T-helper 2 cell treated with Interferon-gamma antibody and Interleukin-4, amounts not matched to agents 5 μg/mL and 100 μg/mL, for 36 hours (primary cell): ENCODE measurements at regions not wholly inside any gene's neighbourhood (a gene's known extent, or its start where the extent isn't known, plus 50 kb on each side); places are given as distances from the start of the nearest gene placed in this dataset.

Experiments used
- DNase-seq: peaks from one replicate; pipeline ENCODE4 v3.0.0; 2021; ENCODE audit warnings: low spot score
- H3K27ac Mint-ChIP-seq: one replicate; pipeline ENCODE4 v1.8.0; 2021; ENCODE audit warnings: mild to moderate bottlenecking, mixed read lengths
- H3K27me3 Mint-ChIP-seq: one replicate; pipeline ENCODE4 v1.8.0; 2021; ENCODE audit warnings: low read depth, mixed read lengths
- H3K36me3 Mint-ChIP-seq: one replicate; pipeline ENCODE4 v1.8.0; 2021; ENCODE audit warnings: low read depth, mixed read lengths
- H3K4me1 Mint-ChIP-seq: one replicate; pipeline ENCODE4 v1.8.0; 2021; ENCODE audit warnings: low read depth, mixed read lengths
- H3K4me3 Mint-ChIP-seq: one replicate; pipeline ENCODE4 v1.8.0; 2022; ENCODE audit warnings: mild to moderate bottlenecking, moderate library complexity, mixed read lengths
- H3K9me3 Mint-ChIP-seq: one replicate; pipeline ENCODE4 v1.8.0; 2021; ENCODE audit warnings: mixed read lengths

DNA sequence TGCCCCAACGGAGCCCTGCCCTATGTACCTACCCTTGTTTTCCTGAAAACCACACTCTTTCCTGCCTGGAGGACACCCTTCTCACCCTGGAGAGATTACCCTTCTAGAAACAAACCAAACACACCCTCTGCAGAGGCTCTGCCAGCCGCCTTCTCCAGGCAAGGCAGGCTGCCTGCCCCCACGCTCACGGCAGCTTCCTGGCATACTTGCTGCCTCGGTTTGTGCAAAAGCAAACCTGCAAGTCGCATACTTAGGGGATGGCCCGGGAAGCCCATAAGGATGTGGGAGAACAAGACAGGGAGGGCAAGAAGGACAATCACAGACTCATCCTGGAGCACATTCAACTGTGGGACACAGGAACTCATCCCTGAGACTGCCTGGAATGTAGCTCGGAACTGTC lies 154.0 kb upstream of the DIO3 start:
- no peak overlapping the region for H3K4me3 Mint-ChIP-seq
- no peaks in the 10 kb centered on the region for H3K9me3 Mint-ChIP-seq
- peaks cover 2% of the 10 kb centered on the region for H3K27me3 Mint-ChIP-seq
- no peak for DNase-seq
- H3K27ac Mint-ChIP-seq = no peak overlapping the region
- no peaks in the 10 kb centered on the region for H3K4me1 Mint-ChIP-seq
- H3K36me3 Mint-ChIP-seq = no peaks in the 10 kb centered on the region

DNA sequence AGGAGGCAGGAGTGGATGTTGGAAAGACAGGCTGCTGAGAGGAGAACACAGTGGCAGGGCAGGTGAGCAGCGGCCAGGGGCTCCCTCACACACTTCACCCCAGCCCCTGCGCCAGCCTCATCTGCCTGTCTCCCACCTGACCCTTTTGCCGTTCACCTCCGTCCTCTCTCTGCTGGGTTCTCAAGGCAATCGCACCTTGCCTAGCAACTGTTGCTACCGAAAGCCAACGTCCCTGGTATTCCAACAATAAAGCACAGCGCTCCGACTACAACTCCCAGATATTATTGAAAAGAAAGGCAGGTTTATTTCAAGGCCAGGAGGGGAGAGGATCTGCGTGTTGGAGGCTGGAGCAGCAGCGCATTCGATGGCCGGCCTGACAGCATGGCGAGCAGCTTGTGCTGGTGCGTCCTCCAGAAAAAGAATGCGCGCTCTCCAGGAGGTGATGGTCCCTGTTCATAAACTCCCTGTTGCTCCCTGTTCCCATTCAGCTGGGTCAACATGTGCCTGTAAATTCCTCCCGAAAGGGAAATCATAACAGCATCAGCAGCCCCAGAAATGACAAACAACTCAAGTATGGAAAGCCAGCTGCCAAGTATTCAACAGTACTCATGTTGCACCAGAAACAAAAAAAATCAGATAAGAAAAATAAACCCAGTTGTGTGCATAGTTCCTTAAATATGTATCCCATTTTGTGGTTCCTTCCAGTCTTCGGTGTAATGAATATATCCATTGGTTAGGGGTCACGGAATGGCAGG lies 153.0 kb upstream of the DIO3 start:
- no peak overlapping the region for H3K4me3 Mint-ChIP-seq
- no peak for DNase-seq
- H3K27me3 Mint-ChIP-seq = peaks cover 9% of the 10 kb centered on the region
- H3K36me3 Mint-ChIP-seq = no peaks in the 10 kb centered on the region
- no peaks in the 10 kb centered on the region for H3K9me3 Mint-ChIP-seq
- H3K27ac Mint-ChIP-seq = no peak overlapping the region
- no peaks in the 10 kb centered on the region for H3K4me1 Mint-ChIP-seq

DNA sequence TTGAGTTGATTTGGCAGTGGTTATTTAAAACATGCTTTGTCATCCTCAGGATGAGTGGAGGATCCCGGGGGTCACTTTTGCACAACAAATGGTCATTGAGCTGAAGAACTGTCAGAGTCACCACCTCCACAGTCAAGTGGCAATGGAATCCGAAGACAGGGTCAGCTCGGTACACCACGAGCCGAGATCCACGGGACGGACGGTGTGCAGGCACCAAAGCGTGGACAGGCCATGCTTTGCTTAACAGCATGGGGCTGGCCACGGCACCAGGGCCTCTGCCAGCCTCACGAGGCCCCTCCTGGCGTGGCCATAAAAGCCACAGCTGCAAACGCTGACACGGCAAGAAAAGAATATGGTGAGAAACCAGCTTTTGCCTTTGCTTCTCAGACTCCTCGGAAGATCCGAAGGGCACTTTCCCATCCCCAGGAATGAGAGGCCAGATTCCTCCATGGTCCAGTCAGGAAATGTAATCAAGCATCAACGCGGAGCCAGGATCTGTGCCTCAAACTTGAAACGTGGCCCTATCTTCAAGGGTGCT lies 152.2 kb upstream of the DIO3 start:
- Mint-ChIP-seq H3K4me3 (no peak overlapping the region), H3K36me3 (no peaks in the 10 kb centered on the region), H3K9me3 (no peaks in the 10 kb centered on the region), H3K27ac (no peak overlapping the region), H3K4me1 (no peaks in the 10 kb centered on the region), H3K27me3 (peaks cover 9% of the 10 kb centered on the region)
- DNase-seq = no peak

DNA sequence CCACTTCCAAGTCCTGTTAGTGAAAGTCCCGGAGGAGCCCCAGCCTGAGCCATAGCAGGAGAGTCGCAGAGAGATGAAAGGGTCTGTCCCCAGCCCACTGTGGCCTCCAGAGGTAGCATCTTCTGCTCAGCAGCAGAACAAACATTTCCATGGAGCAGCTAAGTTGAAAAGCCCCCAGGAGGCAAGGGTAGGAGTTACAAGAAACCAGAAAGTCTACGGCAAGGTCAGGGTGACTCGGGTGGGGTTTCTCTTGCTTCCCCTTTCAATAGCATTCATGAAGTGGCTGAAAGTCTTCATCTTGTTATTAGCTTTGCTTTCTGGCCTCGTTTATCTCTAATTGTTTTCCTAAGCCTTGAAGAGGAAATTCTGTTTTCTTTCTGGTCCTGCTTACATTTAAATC lies 151.2 kb upstream of the DIO3 start:
- no peaks in the 10 kb centered on the region for H3K9me3 Mint-ChIP-seq
- H3K4me1 Mint-ChIP-seq = no peaks in the 10 kb centered on the region
- peaks cover 9% of the 10 kb centered on the region for H3K27me3 Mint-ChIP-seq
- H3K36me3 Mint-ChIP-seq = no peaks in the 10 kb centered on the region
- H3K4me3 Mint-ChIP-seq = no peak overlapping the region
- no peak overlapping the region for H3K27ac Mint-ChIP-seq
- no peak for DNase-seq

DNA sequence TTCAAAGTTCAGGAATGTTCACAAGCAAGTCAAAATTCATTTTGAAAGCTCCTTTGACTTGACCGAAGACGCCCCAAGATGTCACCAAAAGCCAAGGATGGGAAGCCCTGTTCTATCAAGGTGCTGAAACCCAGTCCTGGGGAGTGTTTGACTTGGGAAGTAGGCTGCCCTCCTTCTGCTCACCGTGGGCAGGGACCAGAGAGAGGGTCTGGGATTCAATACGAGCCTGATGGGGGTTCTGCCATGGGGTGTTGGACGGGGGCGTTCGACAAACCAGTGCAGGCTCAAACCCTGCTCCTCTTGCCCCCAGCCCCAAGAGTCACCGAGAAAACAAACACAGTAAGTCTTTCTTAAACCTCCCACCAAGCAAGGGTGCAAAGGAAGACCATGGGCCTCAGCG lies 150.1 kb upstream of the DIO3 start:
- Mint-ChIP-seq H3K27me3 (peaks cover 9% of the 10 kb centered on the region), H3K9me3 (no peaks in the 10 kb centered on the region), H3K4me3 (no peak overlapping the region), H3K4me1 (no peaks in the 10 kb centered on the region), H3K36me3 (no peaks in the 10 kb centered on the region), H3K27ac (no peak overlapping the region)
- DNase-seq = no peak

DNA sequence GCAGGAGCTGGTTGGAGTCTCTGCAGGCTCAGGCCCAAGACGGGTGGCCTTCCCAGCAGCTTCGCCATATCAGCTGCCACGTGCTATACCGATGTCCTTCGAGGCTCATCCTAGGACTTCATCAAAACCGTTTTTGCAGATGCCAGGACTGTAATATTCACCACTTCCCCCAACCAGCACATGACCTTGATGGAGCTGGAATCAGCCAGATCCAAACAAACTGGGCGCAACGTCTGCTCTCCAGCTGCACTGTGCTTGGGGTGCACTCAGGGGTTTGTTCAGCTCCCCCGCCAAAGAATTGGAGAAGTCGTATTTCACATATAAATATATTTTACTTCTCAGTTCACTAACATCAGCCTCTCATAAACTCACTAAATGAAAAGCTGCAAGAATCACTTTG lies 149.5 kb upstream of the DIO3 start:
- H3K4me1 Mint-ChIP-seq = no peaks in the 10 kb centered on the region
- no peak for DNase-seq
- H3K27me3 Mint-ChIP-seq = peaks cover 14% of the 10 kb centered on the region
- H3K36me3 Mint-ChIP-seq = no peaks in the 10 kb centered on the region
- no peaks in the 10 kb centered on the region for H3K9me3 Mint-ChIP-seq
- no peak overlapping the region for H3K4me3 Mint-ChIP-seq
- no peak overlapping the region for H3K27ac Mint-ChIP-seq

DNA sequence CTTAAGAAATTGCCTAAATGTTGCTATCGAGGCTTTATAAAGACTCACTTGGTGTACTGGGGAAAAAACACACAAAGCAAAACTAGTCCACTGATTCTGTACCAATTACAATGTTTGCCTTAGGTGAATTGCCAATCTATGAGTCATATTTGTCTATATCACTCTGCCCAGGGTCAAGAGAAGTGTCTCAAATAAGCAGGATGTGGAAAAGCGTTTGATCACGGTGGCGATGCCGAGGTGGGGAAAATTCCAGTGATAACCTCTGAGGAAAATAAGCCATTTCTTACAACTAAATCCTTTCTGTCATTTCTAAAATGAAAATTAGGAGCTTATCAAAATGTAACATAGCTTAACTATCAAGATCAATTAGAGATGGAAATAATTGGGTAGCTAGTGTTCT lies 148.6 kb upstream of the DIO3 start:
- Mint-ChIP-seq H3K4me1 (no peaks in the 10 kb centered on the region), H3K27me3 (peaks cover 18% of the 10 kb centered on the region), H3K36me3 (no peaks in the 10 kb centered on the region), H3K4me3 (no peak overlapping the region), H3K27ac (no peak overlapping the region), H3K9me3 (no peaks in the 10 kb centered on the region)
- DNase-seq = no peak

DNA sequence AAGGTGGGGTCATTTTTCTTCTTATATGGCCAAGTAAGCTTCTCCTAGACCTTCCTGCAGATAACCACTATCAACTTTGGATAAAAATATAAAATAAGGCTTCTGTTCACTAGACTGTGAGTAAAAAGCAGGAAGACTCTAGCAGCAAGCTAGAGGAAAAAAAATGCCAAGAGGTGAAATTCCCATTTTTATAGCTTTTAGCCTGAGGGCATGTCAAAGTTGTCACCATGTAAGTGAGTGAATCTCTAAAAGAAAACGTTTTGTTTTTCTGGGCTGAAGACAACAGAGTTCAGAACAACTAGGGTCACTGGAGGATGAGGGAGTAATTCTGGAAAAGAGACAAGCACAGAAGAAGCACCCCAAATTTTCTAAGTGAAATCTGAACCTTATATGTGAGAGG lies 143.9 kb upstream of the DIO3 start:
- Mint-ChIP-seq H3K27ac (no peak overlapping the region), H3K9me3 (no peaks in the 10 kb centered on the region), H3K27me3 (peaks cover 44% of the 10 kb centered on the region), H3K4me3 (no peak overlapping the region), H3K36me3 (no peaks in the 10 kb centered on the region), H3K4me1 (no peaks in the 10 kb centered on the region)
- DNase-seq = no peak

DNA sequence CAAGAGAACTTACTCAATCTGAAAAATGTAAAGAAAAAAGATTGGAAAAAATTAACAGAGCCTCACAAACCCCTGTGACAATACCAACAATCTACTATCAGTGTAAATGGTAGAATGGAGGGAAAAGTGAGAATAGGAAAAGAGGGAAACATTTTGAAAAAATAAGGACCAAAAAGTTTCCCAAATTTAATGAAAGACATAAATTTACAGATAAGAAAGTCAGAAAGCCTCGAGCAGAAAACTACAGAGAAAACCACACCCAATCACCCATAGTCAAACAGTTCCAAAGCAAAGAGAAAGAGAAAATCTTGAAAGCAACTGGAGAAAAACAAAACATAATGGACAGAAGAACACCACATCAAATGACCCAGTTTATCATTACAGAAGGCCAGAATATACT lies 142.7 kb upstream of the DIO3 start:
- Mint-ChIP-seq H3K36me3 (no peaks in the 10 kb centered on the region), H3K4me1 (no peaks in the 10 kb centered on the region), H3K27ac (no peak overlapping the region), H3K27me3 (peaks cover 42% of the 10 kb centered on the region), H3K9me3 (no peaks in the 10 kb centered on the region), H3K4me3 (no peak overlapping the region)
- no peak for DNase-seq

DNA sequence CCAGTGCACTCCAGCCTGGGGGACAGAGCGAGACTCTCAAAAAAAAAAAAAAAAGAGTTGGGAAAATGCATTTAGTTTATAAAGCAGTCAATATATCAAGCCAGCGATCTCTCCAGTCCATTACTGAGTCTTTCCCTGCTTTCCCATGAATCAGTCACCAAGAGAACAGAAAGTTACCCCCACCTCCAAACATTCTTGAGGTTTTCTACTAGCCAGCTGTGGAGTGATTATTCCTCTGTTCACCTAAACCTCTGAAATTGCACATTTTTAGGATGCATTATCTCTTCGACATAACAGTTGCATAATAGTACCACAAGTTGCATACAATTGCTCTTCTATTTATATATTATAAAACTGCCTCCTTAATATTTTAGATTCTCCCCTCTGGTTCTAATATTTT lies 134.8 kb upstream of the DIO3 start:
- Mint-ChIP-seq H3K36me3 (no peaks in the 10 kb centered on the region), H3K9me3 (no peaks in the 10 kb centered on the region), H3K4me3 (no peak overlapping the region), H3K4me1 (no peaks in the 10 kb centered on the region), H3K27ac (no peak overlapping the region), H3K27me3 (peaks cover 31% of the 10 kb centered on the region)
- DNase-seq = no peak

DNA sequence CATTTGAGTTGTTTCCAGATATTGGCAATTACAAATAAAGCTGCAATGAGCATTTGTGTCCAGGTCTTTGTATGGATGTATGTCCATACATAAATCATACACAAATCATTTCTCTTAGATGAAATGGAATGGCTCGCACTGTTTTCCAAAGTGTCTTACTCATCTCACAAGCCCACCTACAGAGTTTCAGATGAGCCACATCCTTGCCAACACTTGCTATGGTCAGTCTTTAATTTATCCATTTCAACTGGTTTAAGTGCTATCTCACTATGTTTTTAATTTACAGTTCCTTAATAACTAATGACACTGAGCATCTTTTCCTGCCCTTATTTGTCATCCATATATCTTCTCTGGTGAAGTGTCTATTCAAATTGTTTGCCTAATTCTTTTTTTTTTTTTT lies 132.9 kb upstream of the DIO3 start:
- Mint-ChIP-seq H3K27me3 (peaks cover 36% of the 10 kb centered on the region), H3K9me3 (no peaks in the 10 kb centered on the region), H3K4me3 (no peak overlapping the region), H3K4me1 (no peaks in the 10 kb centered on the region), H3K36me3 (no peaks in the 10 kb centered on the region), H3K27ac (no peak overlapping the region)
- DNase-seq = no peak

DNA sequence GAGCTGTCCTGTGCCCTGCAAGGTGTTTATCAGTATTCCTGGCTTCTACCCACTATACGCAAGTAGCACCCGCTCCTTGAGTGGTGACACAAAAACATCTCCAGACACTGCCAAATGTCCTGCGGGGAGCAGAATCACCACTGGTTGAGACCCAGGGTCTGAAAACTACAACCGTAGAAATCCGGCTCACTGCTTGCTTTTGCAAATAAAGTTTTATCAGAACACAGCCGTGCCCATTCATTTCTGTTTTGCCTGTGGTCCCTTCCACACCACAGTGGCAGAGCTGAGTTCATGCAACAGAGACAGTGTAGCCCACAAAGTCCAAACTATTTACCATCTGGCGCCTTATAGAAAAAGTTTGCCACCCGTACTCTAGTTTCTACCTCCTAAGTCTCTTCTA lies 125.7 kb upstream of the DIO3 start:
- H3K36me3 Mint-ChIP-seq = no peaks in the 10 kb centered on the region
- no peaks in the 10 kb centered on the region for H3K9me3 Mint-ChIP-seq
- peaks cover 64% of the 10 kb centered on the region for H3K27me3 Mint-ChIP-seq
- H3K4me3 Mint-ChIP-seq = no peak overlapping the region
- no peak overlapping the region for H3K27ac Mint-ChIP-seq
- no peaks in the 10 kb centered on the region for H3K4me1 Mint-ChIP-seq
- no peak for DNase-seq

DNA sequence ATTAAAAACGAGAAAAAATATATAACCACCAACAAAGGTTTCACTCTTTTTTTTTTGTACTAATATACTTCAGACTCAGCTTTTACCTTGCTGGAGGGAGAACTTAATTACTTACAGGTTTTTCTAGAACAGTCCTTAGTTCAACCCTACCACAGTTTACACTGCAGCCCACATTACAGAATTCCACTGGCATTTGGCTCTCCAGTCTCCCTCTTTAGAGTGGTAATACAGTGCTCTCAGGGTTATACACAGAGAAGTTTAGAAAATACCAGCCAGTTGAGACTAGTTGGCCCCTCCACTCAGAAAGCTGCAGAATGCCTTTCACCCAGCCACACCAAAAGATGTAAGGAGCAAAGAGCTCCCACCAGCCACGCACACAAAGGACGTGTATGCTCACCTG lies 122.3 kb upstream of the DIO3 start:
- Mint-ChIP-seq H3K36me3 (no peaks in the 10 kb centered on the region), H3K27me3 (peaks cover 72% of the 10 kb centered on the region), H3K9me3 (no peaks in the 10 kb centered on the region), H3K4me3 (no peak overlapping the region), H3K27ac (no peak overlapping the region), H3K4me1 (peaks cover 13% of the 10 kb centered on the region)
- no peak for DNase-seq

DNA sequence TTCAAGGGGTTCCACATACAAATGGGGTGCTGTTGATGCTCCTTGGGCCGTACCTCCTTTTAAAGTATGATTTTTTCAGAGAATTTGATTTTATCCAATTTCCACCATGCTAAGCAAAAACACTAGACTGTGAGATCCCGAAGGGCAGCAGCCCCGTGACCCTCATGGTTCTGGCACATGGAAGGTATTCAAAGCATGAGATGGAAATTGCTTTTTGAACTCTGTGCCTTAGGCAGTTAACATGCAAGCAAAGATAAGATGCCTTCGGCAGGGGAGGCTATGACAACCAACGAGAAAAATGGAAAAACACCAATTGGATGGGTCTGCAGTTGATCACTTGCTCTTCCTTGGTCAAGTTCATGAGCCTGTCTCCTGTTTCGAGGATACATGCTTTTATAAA lies 120.8 kb upstream of the DIO3 start:
- H3K9me3 Mint-ChIP-seq = no peaks in the 10 kb centered on the region
- no peaks in the 10 kb centered on the region for H3K36me3 Mint-ChIP-seq
- H3K27ac Mint-ChIP-seq = no peak overlapping the region
- no peak overlapping the region for H3K4me3 Mint-ChIP-seq
- peaks cover 13% of the 10 kb centered on the region for H3K4me1 Mint-ChIP-seq
- H3K27me3 Mint-ChIP-seq = peaks cover 77% of the 10 kb centered on the region
- no peak for DNase-seq

DNA sequence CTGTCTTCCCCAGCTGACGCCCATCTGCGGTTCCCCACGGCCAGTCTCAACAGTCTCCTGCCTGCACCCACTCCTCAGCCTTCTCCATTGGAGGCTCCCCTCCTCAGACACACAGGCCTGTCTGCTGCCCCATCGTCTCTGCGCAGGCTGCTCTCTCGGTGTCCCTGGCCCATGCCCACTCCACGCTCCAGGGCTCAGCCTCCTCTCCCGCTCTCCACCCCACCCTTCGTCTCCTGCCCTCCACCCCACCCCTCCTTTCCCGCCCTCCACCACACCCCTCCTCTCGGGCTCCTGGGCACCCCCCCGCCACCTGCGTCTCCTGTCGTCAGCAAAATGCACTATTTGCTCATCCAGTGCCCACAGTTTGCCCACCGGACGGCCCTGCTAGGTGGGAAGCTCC lies 119.6 kb upstream of the DIO3 start:
- no peaks in the 10 kb centered on the region for H3K36me3 Mint-ChIP-seq
- no peak overlapping the region for H3K4me3 Mint-ChIP-seq
- peaks cover 13% of the 10 kb centered on the region for H3K4me1 Mint-ChIP-seq
- H3K27me3 Mint-ChIP-seq = peaks cover 77% of the 10 kb centered on the region
- H3K27ac Mint-ChIP-seq = no peak overlapping the region
- H3K9me3 Mint-ChIP-seq = no peaks in the 10 kb centered on the region
- no peak for DNase-seq
